GM18870 (cell line): ENCODE measurements at regions not wholly inside any gene's neighbourhood (a gene's known extent, or its start where the extent isn't known, plus 50 kb on each side); places are given as distances from the start of the nearest gene placed in this dataset.
A peak's percentile ranks its signal among the peaks of the same experiment; 100 is the strongest.
"Not testable (repeated sequence)": the region's sequence is repeated elsewhere in the genome, so short reads cannot be mapped to it uniquely, and the experiment has no call there.

Source experiments
- ATAC-seq: cut with Tn5 transposase; IDR thresholded peaks from one replicate; pipeline ENCODE4 v1.9.1; 2021; ENCODE audit warnings: moderate library complexity; ENCODE audit not compliant: unreplicated experiment

DNA sequence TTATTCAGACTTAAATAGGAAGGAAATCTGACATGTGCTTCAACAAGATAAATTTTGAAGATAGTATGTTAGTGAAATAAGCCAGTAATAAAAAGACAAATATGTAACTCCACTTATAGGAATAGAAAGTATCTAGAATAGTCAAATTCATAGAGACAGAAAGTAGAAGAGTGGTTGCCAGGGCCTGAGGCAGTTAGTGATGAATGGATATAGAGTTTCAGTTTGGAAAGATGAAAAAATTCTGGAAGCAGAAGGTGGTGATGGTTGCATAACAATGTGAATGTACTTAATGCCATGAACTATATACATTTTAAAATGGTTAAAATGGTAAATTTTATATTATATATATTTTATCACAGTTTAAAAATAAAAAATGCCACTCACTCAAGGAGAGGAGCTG is 54.3 kb downstream of the HAND2 start:
- ATAC-seq = no peak

DNA sequence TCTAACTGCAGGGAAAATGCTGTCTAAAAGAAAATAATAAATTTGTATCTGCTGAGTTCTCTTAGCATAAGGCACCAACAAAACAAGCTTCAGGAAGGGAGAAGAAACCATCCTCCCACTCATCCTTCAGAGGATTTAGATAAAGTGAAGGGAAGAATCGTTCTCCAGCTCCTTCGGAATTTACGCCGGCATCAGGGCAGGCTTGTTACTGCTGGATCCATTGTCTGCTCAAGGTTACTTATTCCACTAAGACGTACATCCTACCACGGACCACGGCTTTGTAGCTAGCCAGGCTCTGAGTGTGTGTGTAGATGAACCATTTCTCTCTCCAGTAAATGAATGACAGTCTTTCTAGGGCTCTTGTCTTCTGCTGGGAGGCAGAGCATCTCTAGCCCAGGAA is 60.4 kb downstream of the HAND2 start:
- ATAC-seq = no peak

DNA sequence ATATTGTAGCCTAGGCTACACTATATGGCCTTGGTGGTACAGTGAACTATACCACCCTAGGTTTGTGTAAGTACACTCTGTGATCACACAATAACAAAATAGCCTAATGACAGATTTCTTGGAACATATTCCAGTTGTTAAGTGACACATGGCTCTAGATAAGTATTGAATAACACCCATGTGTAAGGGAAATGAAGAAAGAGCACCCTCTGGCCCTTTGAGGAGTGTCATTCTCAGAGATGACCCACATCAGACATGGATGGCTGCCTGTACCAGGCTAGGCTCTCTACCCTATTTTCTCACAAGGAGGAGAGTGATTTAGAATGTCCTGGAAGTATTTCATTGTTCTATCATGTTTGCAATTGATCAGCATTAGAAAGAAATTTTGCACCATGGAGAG is 61.7 kb downstream of the HAND2 start:
- ATAC-seq = no peak

- ATAC-seq = no peak
Observed at GRCh38 chr4:173466101-173466500, 63.9 kb downstream of the HAND2 start.

GRCh38 chr4:173464481-173464880 is 65.5 kb downstream of the HAND2 start:
- ATAC-seq = no peak

DNA sequence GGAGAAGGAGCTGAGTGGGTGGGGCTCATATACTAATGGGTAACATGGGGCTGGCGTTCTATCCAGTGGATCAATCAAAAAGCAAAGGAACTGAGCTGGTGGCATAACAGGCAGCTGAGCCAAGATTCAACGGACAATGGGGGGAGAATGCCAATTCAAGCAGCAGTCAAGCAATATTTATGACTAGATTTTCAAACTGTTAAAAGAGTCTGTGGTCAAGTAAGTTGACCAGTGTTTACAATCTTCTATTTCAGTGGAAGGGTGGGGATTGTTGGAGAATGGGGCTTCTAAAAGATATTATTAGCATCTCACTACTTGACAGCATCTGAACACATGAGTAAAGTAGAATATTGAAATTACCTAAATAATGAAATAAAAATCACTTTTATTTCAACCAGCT is 64.9 kb upstream of the SCRG1 start:
- ATAC-seq = no peak

DNA sequence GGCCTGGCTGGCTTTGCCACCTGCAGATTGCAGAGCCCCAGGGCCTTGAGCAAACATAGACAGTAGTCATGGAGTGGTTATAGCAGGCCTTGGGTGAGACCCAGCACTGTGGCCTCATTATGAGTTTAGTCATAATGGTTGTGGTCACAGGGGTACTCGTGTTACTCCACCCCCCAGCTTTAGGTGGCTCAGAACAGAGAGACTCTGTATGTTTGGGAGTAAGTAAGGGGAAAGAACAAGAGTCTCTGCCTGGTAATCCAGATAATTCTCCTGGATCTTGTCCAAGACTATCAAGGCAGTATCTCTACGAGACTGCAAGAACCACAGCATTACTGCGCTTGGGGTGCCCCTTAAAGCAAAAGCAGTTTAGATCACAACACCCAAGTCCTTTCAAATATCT is 62.3 kb upstream of the SCRG1 start:
- no peak for ATAC-seq

DNA sequence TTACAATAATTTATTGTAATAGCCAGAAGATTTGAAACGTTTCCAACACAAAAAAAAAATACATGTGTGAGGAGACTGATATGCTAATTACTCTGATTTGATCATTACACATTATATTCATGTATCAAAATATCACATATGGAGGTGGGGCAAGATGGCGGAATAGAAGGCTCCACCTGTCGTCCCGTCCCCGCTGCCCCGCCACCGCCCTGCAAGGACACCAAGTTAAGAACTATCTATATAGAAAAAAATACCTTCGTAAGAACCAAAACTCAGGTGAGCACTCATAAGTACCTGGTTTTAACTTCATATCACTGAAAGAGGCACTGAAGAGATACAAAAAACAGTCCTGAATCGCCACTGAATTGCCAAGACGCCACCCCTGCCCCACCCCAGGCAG is 60.9 kb upstream of the SCRG1 start:
- ATAC-seq = no peak

DNA sequence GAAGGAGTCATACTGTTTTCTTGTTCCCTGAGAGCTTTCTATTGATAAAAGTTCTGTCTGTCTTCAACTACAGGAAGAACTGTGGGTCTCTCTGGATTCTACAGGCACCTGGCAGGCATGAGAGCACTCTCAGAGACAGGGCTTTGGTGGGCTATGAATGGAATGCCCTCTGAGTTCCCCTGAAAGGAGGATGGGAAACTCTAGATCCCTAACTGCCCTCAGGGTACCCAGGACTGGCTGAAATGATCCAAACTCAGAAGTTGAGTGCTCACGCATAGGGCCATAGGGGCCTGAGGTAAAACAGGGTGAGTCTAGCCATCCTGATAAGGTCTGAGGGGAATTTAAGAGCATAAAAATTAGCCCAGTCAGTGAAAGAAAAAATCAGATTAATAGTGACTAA is 59.0 kb upstream of the SCRG1 start:
- no peak for ATAC-seq

DNA sequence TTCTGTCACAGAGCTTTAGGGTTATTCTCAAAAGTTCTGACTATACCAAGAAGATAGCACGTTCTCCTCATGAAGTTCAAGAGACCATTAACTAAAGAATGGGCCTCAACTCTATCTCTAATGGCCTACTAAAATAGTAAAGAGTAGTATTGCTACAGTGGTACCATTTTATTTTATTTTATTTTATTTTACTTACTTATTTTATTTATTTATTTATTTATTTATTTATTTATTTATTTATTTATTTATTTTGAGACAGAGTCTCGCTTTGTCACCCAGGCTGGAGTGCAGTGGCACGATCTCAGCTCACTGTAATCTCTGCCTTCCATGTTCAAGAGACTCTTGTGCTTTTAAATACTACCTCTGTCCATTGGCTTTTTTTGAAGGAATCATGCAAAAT is 52.5 kb upstream of the SCRG1 start:
- ATAC-seq = not testable (repeated sequence)

DNA sequence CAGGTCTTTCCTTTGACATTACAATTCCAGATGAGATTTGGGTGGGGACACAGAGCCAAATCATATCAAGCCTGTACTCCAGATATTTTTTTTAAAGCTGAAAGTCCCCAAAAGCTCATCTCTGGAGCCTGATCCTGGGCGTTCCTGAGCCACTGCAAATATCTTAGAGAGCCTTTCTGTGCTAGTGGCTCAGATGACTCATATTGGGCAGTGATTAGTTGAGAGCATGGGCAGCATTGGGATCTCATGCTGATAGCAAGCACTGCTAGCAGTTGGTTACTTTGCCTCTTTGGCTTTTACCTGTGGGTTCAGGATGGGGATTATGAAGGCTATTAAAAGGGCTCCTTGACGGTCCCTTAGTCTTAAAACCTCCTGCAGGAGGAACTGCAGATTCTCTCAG is 51.4 kb upstream of the SCRG1 start:
- no peak for ATAC-seq

DNA sequence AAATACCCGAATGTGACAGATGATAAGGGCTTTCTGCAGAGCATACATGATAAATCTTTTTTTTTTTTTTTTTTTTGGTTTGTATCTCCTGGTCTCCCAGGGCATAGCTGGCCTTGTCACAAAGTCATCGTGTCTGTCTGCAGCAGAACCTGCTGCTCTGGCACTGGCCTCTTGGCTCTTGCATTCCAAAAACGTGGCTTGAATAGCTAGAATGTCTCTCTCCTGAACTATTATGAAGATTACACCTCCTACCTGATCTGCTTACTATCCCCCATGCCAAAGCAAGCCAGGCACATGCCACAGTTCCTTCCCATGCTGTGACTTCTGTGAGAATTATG is 50.4 kb upstream of the SCRG1 start:
- no peak for ATAC-seq

- peak; percentile 52 for ATAC-seq
Observed at GRCh38 chr4:173448608-173449379, 49.9 kb upstream of the SCRG1 start.
